HCT116 (cell line): ENCODE measurements at regions not wholly inside any gene's neighbourhood (a gene's known extent, or its start where the extent isn't known, plus 50 kb on each side); places are given as distances from the start of the nearest gene placed in this dataset.

Source experiments
- CTCF ChIP-seq, 3 experiments: fragments of 200-600 bp in 1 of 3; sonication (generic) in 1 of 3; IDR thresholded peaks in 2 of 3; conservative IDR thresholded peaks in 1 of 3; 2 replicates each; pipeline ENCODE4 v1.5.1; 2012 to 2017; ENCODE audit warnings: low read depth in 2 of 3, low read length in 2 of 3, antibody characterized with exemption in 1 of 3, borderline replicate concordance in 1 of 3, control low read depth in 1 of 3, mild to moderate bottlenecking in 1 of 3, mixed read lengths in 1 of 3, mixed run types in 1 of 3, moderate library complexity in 1 of 3; ENCODE audit not compliant: insufficient read depth in 1 of 3
- EGR1 ChIP-seq: IDR thresholded peaks from 2 replicates; pipeline ENCODE4 v1.6.1; 2012; ENCODE audit warnings: low read depth
- MAX ChIP-seq: IDR thresholded peaks from 2 replicates; pipeline ENCODE4 v1.6.1; 2012
- POLR2A ChIP-seq: IDR thresholded peaks from 2 replicates; pipeline ENCODE4 v1.7.0; 2011; ENCODE audit warnings: borderline replicate concordance; ENCODE audit not compliant: insufficient read depth, insufficient read length; ENCODE audit errors: extremely low read depth
- ZFX ChIP-seq: fragments of 450-650 bp; IDR thresholded peaks from 2 replicates; pipeline ENCODE4 v1.6.1; 2017

- no peak for TF ChIP-seq CTCF (IDR thresholded peaks at IDR 0.05 in 2 of 3, conservative IDR thresholded peaks at IDR 0.05 in 1 of 3; ENCODE audit: borderline replicate concordance in 1 of 3, insufficient read depth in 1 of 3, low read depth in 2 of 3, low read length in 2 of 3)
- TF ChIP-seq EGR1, result no peak
- no peak for TF ChIP-seq POLR2A
- TF ChIP-seq ZFX, result no peak
- no peak for TF ChIP-seq MAX
These were observed 107.7 kb downstream of the FAM53A start for GRCh38 chr4:1576304-1576960.
